Germinal center (tissue), 1 donor: ENCODE measurements at regions not wholly inside any gene's neighbourhood (a gene's known extent, or its start where the extent isn't known, plus 50 kb on each side); places are given as distances from the start of the nearest gene placed in this dataset.
"Not testable (repeated sequence)": the region's sequence is repeated elsewhere in the genome, so short reads cannot be mapped to it uniquely, and the experiment has no call there.

Experiments used
- DNase-seq: peaks from one replicate; pipeline ENCODE4 v3.0.0; 2012; ENCODE audit warnings: mixed read lengths, low spot score

DNA sequence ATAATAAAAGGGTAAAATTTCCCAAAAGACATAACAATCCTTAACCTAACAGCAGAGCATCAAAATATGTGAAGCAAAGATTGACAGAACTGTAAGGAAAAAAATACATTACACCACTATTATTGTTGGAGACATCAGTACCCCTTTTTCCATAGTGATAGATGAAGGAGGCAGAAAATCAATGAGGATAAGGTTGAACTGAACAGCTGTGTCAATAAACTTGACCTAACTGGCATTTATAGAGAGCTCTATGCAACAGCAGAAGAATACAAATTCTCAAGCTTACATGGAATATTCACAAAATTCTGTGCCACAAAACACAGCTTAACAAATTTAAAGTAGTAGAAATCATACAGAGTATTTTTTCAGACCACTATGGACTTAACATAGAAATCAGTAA is 195.0 kb upstream of the ELAC2 start:
- no peak for DNase-seq

DNA sequence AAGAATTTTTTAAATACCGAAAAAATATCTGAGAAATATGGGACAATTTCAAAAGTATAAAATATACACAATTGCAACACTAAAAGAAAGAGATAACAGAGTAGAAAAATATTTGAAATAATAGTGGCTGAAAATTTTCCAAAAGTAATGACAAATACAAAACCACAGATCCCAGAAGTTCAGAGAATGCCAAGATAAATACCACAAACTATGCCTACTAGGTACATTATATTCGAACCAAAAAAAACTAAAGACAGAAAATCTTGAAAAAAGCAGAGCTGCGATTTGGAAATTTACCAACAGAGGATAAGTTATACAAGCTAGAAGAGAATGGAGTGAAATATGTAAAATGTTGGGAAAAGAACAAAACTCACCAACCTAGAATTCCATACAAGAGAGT is 191.3 kb upstream of the ELAC2 start:
- no peak for DNase-seq

DNA sequence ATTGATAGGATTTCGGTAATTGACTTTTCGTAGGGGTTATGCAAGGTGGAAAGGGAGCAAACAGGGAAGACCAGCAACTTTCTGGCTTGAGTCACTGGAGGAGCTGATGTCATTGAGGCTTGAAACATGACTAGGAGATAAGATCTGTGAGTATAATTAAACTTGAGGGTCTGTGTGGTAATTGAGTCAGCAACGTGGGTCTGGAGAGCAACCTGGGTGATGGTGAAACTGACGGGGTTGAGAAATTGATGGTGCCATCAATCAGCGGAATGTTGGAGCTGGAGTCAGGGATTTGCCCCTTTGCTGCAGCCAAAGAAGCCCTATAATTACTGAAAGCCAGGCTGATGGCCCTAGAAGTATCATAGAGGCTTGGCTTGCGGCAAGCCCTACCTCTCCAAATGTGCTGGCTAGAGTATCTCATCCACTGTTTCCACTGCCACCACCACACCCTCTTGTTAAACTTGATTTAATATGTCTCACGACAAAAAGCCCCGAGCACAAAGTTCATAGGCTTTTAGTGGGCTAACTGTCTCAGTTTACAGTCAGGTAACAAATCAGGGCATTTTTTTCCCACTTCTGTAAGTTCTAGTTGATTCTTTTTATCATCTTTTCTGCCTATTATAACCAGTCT is 186.9 kb upstream of the ELAC2 start:
- no peak for DNase-seq

DNA sequence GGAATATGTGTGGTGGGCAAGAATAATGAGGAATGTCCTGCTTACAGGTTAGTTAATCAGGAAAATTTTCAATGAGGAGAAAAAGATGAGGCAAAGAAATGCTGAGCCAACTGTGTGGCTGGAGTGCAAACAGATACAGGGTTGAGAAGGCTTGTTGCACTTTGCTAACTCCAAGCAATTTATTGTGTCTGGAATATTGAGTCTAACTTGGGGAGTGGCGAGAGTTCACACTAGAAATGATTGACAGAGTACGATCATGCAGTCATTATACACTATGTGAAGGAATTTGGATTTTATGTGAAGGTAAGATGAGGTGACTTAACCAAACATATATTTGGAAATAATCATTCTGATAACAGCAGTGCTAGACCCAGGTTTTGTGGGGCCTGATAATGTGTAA is 185.0 kb upstream of the ELAC2 start:
- no peak for DNase-seq

DNA sequence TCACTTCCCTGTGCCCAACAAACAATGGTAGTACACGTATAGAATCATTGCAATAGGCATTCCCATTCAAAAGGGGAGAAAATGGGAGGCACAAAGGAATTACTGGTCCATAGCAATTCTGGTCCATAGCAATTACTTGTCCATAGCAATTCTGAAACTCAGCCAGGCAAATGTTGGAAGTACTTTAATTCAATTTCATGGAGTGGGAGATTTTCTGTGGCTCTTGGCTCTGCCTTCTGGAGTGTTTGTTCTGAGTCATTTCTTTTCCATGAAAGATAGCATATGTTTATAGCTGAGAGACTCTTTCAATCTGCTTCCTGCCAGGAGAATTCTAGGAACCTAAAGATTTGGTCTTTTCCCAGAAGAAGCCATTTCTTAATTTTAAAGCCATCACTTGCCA is 182.8 kb upstream of the ELAC2 start:
- DNase-seq, result no peak

DNA sequence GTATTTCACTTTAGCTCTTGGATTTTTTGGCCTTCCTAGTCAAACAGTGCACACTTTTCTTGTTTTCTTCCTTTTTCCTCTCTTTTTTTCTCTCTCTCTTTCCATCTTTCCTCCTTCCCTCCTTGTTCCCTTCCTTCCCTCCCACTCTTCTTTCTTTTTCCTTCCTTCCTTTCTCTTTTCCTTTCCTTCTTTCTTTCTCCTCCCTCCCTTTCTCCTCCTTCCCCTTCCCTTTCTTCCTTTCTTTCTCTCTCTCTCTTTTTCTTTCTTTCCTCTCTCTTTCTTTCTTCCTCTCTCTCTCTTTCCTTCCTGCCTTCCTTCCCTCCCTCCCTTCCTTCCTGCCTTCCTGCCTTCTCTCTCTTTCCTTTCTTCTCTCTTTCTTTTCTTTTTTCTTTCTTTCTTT is 181.6 kb upstream of the ELAC2 start:
- DNase-seq, result no peak

DNA sequence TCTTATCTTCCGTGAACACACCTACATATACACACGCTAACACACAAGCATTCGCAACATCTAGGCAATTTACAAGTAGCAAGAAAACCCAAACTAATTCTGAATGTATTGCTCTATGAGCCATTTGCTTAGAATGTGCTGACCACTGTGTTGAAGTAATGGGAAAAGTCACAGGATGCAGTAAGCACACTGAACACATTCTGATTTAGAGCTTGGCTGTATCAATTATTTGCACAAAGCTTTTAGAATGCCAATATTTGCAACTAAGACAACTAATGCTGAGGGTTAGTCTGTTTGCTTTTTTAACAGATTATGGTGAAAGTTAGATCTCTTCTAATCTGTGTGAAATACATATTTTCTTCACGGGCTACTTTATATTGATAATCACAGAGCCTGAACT is 179.8 kb upstream of the ELAC2 start:
- no peak for DNase-seq

DNA sequence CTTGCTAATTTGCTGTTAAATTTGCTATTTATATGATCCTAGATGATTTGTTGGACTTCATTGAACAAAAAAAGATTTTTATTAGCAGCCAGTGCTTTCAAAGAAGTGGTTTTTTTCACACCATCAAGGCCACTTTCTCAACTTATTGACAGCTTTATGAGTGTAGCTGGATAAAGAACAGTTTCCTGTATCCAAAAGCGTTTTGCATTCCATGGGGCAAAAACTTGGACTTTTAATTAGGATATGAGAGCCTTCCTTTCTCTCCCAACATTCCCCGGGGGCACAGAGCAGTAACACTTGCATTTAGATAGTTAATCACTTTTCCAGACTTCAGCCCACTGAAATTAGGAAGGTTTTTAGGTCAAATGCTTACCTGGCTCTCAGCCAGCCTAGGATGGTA is 177.1 kb upstream of the ELAC2 start:
- DNase-seq, result no peak

DNA sequence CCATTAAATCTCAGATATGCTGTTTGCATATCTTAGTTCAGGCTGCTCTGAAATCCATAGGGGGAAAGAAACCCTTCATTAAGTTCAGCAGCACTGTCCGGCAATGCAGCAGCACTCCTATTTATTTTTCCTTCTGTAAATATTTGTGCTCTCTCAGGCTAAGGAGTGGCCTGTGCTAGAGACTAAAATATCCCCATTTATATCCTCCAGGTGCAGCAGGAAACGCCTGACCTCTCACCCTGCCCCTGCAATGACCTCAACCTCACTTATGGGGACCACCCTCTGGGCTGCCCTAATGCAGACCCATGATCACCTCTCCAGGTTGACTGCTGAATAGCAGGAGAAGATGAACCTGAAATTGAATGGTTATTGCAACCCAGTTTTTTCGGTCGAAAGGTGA is 165.0 kb upstream of the ELAC2 start:
- DNase-seq, result no peak

DNA sequence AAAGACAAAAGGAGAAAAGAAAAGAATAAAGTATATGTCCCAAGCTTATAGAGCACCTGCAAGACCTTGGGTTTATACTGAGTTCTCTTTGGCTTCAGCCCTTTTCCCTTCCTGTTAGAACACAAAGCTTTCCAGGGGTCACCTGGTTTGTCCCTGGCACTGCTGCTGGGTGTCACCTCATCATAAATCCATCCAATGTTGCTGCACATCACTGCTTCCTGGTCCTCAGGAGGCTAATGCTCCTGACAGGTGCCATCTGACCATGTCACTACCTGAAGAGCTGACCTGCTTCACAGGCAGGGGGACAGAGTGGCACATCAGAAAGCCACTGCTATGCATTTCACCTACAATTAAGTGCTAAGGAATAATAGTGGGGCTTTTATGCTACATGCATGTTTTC is 164.6 kb upstream of the ELAC2 start:
- no peak for DNase-seq

DNA sequence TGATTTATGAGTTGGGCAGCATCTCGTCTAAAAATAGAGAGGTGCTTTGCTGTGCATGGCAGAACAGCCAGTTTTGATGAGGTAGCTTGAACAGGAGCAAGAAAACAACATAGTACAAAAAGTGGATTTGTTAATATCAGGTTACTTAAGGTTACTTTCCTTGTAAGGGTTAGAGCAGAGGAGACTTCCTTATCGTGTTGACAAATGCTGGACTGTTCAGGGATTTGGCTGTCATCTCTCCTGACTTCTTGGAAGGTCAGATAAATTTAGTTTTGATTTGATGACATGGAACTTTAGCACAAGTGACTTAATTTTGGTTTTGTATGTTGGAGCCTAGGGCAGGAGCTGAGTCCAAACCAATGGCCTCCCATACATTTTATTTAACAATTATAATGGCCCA is 163.9 kb upstream of the ELAC2 start:
- no peak for DNase-seq

DNA sequence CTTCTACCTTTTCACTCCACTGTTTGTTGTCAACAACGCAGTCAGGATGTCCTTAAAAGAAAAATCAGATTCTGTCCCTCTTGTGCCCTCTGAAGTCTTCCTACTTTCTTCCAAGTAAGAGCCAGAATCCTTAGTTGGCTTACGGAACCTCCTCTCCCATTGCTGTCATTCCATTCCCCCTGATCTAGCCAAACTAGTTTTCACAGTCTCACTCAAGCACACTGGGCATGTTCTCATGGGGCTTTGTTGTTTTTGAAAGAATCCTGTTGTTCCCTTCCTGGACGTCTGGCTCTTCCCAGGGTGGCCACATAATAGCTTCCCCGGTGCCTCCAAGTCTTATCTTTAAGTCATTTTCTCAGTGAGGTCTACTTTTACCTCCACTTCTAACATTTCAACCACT is 158.6 kb upstream of the ELAC2 start:
- no peak for DNase-seq

DNA sequence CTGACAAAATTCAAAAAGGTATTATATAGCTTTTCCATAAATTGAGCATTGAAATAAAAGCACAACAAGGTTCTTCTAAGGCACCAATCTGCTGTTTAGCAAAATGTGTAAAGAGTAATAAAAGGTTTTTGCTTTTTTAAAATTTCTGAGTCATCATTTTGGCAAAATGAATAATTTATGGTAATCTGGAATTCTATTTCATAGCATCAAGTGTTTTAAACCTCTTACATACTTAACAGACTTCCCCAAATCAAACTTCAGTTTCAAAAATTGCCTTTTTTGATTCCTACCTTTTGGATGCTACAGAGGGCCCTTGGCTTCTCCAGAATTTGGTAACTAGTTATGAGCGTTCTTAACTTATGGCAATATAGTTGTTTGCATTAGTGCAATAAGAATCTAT is 154.0 kb upstream of the ELAC2 start:
- DNase-seq, result no peak

DNA sequence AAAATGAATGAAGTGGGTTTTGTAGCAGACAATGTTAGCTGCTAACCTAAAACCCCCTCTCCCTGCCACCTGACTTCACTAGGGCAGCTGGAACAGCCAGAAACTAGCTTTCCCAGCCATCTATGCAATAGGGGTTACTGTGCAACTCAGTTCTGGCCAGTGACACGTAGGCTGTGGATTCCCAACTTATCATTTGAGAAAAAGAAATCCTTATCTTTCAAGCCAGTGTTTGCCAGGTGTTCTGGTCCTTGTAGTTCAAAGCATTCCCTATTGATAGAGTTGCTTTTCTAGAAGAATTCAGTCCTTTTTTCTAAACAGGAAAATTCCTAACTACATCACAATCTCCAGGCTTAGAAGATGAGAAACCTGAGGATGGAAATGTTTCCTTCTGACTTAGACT is 144.5 kb upstream of the ELAC2 start:
- DNase-seq, result no peak

DNA sequence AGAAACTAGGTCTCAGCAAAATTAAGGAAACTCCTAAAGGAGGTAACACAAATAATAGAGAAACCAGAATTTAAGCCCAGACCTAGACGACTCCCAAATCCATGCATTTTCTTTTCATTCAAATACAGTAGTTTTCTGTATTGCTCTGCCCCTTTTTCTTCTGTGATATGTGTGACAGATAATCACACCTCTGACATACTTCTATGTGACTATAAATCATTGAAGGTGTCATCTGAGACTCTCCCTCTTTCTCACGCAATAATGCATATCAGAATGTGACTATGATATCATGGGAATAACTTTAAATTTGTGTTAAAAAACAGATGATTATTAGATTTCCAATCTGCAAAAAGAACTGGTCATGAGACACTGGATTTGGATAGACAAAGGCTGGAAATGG is 143.0 kb upstream of the ELAC2 start:
- DNase-seq, result no peak

DNA sequence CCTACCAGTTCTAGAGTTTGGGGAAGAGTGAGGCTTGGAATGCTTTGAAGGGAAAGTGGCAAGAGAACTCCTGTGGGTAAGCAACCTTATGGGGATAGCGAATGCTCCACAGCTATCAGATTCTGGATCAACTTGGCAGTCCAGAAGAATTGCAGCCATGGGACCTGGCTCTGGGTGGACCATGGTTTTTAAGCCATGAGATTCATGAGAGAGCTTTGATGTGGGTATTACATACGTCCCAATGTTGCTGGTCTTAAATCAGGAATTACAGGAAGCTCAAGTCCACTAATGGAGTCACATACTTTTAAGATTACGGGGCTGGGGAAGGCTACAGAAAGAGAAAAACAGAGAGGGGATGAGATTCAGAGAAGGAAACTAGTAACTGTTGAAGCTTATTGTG is 142.5 kb upstream of the ELAC2 start:
- DNase-seq, result no peak

DNA sequence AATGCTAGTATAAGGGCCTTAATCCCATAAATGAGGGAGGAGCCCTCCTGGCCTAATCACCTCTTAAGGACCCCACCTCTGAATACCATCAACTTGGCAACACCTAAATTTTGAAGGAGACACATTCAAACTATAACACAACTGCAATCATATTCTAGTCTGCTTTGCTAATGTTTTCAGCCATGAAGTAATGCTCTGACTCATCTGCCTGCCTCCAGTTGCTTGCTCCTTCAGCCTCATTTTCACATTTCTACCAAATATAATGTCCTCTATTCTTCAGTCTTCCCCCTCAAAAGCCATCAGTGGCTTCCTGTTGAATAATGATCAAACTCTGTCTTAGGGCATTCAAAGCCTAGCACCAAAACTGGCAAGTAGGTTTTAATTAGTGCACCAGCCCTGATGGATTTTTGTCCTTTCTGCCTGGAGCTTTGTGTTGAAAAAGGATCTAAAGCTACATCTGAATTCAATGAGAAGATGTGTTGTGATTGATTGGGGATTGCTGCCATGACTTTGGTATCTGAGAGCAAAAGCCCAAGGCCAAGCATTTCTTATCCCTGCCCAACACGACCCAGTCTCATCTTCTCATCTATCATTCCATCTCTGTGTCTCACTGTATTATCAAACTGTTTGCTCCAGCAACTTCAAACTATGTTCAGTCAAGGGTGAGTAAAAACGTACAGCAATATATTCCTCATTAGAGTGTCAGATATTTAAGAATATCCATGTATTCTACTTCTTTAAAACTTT is 140.8 kb upstream of the ELAC2 start:
- DNase-seq, result no peak

DNA sequence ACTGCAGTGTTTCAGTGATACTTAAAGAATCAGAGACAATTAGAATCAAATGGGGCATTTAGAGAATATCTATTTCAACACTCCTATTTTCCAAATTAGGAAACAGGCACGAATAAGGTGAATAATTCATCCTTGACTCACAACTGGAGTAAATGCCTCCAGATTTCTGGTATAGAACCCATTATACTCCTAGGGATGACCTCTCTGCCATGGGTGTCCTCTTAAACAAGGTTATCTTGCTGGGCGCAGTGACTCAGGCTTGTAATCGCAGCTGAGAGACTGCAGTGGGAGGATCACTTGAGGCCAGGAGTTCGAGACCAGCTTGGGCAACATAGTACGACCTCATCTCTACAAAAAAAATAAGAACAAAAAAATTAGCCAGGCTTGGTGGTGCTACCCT is 139.8 kb upstream of the ELAC2 start:
- no peak for DNase-seq

DNA sequence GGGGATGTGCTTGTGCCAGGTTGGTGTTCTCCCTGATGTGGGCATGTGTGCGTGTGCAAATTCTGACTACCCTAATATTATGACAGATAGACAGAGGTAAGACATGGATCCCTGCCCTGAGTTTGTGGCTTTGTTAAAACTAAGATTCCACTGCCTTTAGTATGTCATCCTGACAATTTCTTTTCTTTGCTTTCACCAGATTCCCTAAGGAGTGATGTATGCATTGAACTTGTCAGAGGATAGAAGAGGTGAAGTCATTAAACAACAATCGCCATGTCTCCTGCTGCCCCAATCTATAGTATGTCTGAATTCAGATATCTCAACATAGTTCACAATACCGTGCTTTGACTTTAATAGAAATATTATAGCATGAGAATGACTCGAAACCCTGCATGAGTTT is 137.1 kb upstream of the ELAC2 start:
- no peak for DNase-seq

DNA sequence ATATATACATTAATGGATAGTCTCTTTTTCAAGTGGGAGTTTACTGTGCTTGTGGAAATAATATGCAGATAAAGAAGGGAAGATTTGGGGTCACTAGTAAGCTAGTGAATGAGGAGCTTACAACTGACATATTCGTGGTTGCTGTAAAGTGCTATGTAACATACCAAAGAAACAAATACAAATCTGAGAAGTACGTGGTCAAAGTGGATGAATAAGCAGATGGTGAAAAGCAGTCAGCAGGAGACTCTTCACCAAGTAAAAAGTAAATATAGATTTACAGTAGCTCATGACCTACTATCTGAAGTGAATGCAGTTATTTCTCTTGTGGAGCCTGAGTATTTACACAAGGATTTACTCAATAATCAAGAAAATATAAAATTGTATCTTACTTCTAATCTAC is 136.6 kb upstream of the ELAC2 start:
- DNase-seq, result no peak

DNA sequence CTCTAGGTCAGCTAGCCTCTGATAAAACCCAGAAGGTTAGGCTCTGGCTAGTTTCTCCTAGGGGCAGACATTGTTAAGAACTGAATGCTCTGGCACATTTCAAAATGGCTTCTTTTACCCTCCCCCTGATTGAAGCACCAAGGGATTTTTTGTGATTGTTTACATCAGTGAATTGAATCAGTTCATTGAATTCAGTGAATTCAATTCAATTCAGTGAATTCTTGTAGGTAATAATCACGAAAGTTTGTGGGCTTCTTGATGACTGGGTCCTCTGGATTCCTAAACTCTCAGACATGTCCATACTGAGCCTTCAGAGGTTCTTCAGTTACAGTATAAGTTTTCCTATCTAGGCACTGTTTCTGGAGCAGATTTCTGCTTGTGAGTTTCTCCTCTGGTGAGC is 135.2 kb upstream of the ELAC2 start:
- DNase-seq, result no peak

DNA sequence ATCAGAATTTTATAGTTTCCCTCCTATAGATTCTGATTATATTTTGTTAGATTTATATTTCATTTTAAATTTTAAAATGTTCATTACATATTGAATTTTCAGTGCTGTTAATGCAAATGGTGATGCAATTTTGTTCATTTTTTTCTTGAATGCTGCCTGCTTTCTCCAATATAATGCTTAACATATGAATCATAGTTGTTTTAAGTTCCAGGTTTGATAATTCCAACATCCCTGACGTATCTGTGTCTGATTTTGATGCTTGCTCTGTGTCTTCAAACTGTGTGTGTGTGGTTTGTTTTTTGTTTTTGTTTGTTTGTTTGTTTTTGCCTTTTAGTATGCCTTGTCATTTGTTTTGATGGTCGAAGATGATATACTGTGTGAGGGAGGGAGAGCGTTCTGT is 134.7 kb upstream of the ELAC2 start:
- no peak for DNase-seq

DNA sequence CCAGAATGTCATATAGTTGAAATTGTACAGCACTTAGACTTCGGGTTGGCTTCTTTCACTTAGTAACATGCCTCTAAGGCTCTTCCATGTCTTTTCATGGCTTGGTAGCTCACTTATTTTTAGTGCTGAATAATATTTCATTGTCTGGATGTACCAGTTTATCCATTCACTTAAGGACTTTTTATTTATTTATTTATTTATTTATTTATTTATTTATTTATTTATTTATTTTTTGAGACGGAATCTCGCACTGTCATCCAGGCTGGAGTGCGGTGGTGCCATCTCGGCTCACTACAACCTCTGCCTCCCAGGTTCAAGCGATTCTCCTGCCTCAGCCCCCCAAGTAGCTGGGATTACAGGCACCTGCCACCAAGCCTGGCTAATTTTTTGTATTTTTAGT is 132.9 kb upstream of the ELAC2 start:
- not testable (repeated sequence) for DNase-seq

DNA sequence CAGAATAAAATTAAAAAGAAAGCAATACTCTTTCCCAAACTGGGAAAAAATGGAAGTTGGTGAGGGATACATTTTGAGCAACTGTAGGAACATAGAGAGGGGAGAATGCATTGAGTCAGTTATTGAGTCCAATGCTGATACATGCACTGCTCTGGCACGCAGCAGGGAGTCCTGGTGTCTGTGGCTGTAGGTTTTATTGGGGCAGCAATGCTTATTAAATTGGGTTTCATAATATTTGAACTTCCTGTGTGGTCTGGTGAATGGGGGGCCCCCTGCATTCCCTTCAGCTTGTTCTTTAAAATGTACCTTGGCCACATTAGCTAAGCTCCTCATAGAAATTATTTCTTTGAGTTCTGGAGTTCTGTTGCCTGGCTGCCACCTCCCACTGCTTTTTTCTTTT is 125.2 kb upstream of the ELAC2 start:
- DNase-seq, result no peak
